ENCODE measurements at regions not wholly inside any gene's neighbourhood (a gene's known extent, or its start where the extent isn't known, plus 50 kb on each side); places are given as distances from the start of the nearest gene placed in this dataset.
A peak's percentile ranks its signal among the peaks of the same experiment; 100 is the strongest.

DNA sequence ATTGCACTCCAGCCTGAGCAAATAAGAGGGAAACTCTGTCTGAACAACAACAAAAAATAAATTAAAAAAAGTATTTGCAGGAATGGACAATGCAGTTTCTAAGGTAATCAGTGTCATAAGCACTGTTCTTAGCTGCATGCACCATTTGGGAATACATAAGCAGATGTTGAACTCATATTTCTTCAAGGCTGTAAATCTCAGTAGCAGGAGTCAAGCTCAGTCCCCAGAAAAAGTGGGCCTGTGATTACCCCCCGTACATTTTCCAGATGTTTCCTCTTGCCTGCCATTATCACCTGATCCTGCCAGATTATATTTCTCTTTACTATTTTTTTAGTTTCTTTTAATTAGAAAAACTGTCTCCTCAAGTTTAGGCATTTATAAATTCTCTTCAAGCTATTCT is 667.6 kb upstream of the ANKRD30A start:
- Histone ChIP-seq H3K27ac (no peak overlapping the region), H2AFZ (no peak overlapping the region), H3K27me3 (ENCODE audit: control insufficient read depth, insufficient read depth, low read length) (no peaks in the 10 kb centered on the region), H3K79me2 (no peaks in the 10 kb centered on the region), H3K9ac (no peak overlapping the region), H3K4me3 (ENCODE audit: low read depth, low read length) (no peak overlapping the region), H3K9me3 (ENCODE audit: control insufficient read depth, low read length) (no peaks in the 10 kb centered on the region), H3K4me1 (no peaks in the 10 kb centered on the region), H3K36me3 (ENCODE audit: control insufficient read depth, insufficient read depth, low read length) (no peaks in the 10 kb centered on the region), H3K4me2 (ENCODE audit: low read length) (no peak overlapping the region)
- TF ChIP-seq, protein P1, sequence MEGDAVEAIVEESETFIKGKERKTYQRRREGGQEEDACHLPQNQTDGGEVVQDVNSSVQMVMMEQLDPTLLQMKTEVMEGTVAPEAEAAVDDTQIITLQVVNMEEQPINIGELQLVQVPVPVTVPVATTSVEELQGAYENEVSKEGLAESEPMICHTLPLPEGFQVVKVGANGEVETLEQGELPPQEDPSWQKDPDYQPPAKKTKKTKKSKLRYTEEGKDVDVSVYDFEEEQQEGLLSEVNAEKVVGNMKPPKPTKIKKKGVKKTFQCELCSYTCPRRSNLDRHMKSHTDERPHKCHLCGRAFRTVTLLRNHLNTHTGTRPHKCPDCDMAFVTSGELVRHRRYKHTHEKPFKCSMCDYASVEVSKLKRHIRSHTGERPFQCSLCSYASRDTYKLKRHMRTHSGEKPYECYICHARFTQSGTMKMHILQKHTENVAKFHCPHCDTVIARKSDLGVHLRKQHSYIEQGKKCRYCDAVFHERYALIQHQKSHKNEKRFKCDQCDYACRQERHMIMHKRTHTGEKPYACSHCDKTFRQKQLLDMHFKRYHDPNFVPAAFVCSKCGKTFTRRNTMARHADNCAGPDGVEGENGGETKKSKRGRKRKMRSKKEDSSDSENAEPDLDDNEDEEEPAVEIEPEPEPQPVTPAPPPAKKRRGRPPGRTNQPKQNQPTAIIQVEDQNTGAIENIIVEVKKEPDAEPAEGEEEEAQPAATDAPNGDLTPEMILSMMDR (IDR thresholded peaks at IDR 0.05): no peak

DNA sequence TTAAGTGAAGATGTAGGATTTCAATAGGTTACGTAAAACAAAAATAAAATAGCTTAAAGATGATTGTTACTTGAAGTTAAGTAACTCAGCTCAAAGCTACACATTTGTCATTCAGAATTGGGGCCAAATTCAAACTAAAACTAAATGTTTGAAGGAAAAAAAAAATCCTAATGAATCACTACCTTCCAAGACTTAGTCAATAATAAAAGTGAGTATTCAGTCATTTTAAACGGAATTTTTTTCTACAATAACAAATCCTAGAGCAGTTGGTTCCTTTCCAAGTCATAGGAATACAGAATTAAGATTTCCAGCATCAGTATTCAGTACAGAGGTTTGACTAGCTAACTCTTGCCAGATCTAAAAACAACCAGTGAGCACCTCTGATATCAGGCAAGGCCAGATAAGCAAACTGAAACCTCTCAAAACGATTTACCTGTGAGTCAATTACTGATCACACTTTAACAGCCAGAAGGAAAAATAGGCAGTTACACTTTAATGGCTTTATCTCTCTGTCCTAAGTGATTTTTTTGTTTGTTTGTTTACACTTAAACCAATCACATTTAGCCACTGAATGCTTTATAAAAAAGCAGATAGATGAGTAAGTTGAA is 669.8 kb upstream of the ANKRD30A start:
- Histone ChIP-seq H3K27ac (no peak overlapping the region), H3K4me2 (ENCODE audit: low read length) (no peak overlapping the region), H3K9me3 (ENCODE audit: control insufficient read depth, low read length) (no peaks in the 10 kb centered on the region), H3K79me2 (no peaks in the 10 kb centered on the region), H3K36me3 (ENCODE audit: control insufficient read depth, insufficient read depth, low read length) (no peaks in the 10 kb centered on the region), H3K4me1 (no peaks in the 10 kb centered on the region), H3K9ac (no peak overlapping the region), H3K4me3 (ENCODE audit: low read depth, low read length) (no peak overlapping the region), H3K27me3 (ENCODE audit: control insufficient read depth, insufficient read depth, low read length) (no peaks in the 10 kb centered on the region), H2AFZ (no peak overlapping the region)
- TF ChIP-seq, protein P1 (IDR thresholded peaks at IDR 0.05): no peak

DNA sequence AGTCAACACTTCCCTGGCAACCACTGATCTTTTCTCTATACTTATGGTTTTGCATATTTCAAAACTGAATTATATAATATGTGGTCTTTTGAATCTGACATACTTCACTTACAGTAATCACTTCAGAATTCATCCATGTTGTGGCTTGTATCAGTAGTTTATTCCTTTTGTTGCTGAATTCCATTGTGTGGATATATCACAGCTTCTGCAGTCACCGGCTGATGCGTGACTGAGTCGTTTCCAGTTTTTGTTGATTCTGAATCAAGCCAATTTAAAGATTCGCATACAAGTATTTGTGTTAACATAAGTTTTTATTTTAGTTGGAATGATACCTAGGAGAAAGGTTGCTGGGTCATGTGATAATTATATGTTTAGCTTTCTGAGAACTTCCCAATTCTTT is 672.5 kb upstream of the ANKRD30A start:
- no peaks in the 10 kb centered on the region for H3K79me2 ChIP-seq
- no peak overlapping the region for H3K27ac ChIP-seq
- H3K27me3 ChIP-seq (ENCODE audit: control insufficient read depth, insufficient read depth, low read length): no peaks in the 10 kb centered on the region
- no peaks in the 10 kb centered on the region for H3K4me1 ChIP-seq
- no peak overlapping the region for H3K4me2 ChIP-seq (ENCODE audit: low read length)
- H2AFZ ChIP-seq: no peak overlapping the region
- TF ChIP-seq, protein P1 (IDR thresholded peaks at IDR 0.05): no peak
- H3K36me3 ChIP-seq (ENCODE audit: control insufficient read depth, insufficient read depth, low read length): no peaks in the 10 kb centered on the region
- H3K4me3 ChIP-seq (ENCODE audit: low read depth, low read length): no peak overlapping the region
- no peaks in the 10 kb centered on the region for H3K9me3 ChIP-seq (ENCODE audit: control insufficient read depth, low read length)
- no peak overlapping the region for H3K9ac ChIP-seq

DNA sequence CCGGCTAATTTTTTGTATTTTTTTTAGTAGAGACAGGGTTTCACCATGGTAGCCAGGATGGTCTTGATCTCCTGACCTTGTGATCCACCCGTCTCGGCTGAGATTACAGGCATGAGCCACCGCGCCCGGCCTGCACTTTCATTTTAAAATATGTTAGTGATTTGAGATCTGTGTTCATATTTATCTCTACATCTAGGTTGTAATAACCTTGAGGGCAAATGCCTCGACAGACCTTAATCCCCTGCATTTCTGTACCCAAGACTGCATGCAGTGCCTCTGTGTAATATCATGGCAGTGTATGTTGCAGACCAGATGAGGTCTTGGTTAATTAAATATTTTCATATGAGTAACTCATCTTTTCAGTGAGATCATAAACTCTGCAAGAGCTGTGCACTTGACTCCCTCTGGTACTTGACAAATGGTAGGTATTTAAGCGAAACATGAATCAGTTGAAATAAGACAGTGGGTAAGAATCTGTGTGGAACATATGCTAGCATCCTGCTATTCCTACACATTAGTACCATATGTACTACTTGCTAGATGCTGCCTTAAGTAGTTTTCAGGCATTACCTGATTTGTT is 673.9 kb upstream of the ANKRD30A start:
- Histone ChIP-seq H3K27me3 (ENCODE audit: control insufficient read depth, insufficient read depth, low read length) (no peaks in the 10 kb centered on the region), H3K4me3 (ENCODE audit: low read depth, low read length) (no peak overlapping the region), H3K27ac (no peak overlapping the region), H3K9me3 (ENCODE audit: control insufficient read depth, low read length) (no peaks in the 10 kb centered on the region), H3K36me3 (ENCODE audit: control insufficient read depth, insufficient read depth, low read length) (no peaks in the 10 kb centered on the region), H3K4me2 (ENCODE audit: low read length) (no peak overlapping the region), H2AFZ (no peak overlapping the region), H3K79me2 (no peaks in the 10 kb centered on the region), H3K9ac (no peak overlapping the region), H3K4me1 (no peaks in the 10 kb centered on the region)
- TF ChIP-seq, protein P1 (IDR thresholded peaks at IDR 0.05): no peak

DNA sequence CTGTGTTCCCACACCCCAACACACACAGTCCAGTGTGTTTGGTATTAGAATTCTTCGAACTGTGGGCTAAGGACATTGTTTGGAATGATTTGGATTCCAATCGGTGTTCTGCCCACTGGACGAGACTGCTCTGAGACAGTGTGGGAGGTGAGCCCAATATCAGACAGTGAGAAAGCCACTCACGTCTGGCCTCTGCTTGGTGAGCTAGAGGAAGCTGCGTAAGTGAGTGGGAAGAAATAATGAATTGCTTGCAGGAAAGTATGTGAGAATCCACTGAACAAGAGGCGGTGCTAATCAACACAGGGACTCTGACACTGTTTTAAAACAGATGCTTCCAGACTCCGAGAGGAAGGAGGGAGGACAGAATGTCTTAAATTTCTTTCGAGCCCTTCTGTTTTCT is 675.0 kb upstream of the ANKRD30A start:
- Histone ChIP-seq H3K9me3 (ENCODE audit: control insufficient read depth, low read length) (no peaks in the 10 kb centered on the region), H3K4me2 (ENCODE audit: low read length) (no peak overlapping the region), H3K4me1 (no peaks in the 10 kb centered on the region), H3K4me3 (ENCODE audit: low read depth, low read length) (no peak overlapping the region), H2AFZ (peak overlapping the region; percentile 23), H3K27me3 (ENCODE audit: control insufficient read depth, insufficient read depth, low read length) (no peaks in the 10 kb centered on the region), H3K9ac (no peak overlapping the region), H3K79me2 (no peaks in the 10 kb centered on the region), H3K36me3 (ENCODE audit: control insufficient read depth, insufficient read depth, low read length) (no peaks in the 10 kb centered on the region), H3K27ac (no peak overlapping the region)
- TF ChIP-seq, protein P1 (IDR thresholded peaks at IDR 0.05): no peak

All from parathyroid adenoma (tissue), 2 donors.